Osteoblast (primary cell): ENCODE measurements at regions not wholly inside any gene's neighbourhood (a gene's known extent, or its start where the extent isn't known, plus 50 kb on each side); places are given as distances from the start of the nearest gene placed in this dataset.

ENCODE experiments used
- DNase-seq: peaks from one replicate; pipeline ENCODE4 v3.0.0; 2011; ENCODE audit warnings: low spot score, mixed read lengths; ENCODE audit not compliant: insufficient read length; ENCODE audit errors: missing footprints
- H2AFZ ChIP-seq: 2 replicates; pipeline ENCODE4 v1.6.0; 2011; ENCODE audit warnings: mild to moderate bottlenecking, low read length
- H3K27ac ChIP-seq: 2 replicates; pipeline ENCODE4 v1.5.1; 2011; ENCODE audit warnings: mild to moderate bottlenecking, low read depth, low read length, moderate library complexity
- H3K27me3 ChIP-seq: 2 replicates; pipeline ENCODE4 v1.6.0; 2012; ENCODE audit warnings: mild to moderate bottlenecking, control low read depth, inconsistent platforms, low read length, moderate library complexity; ENCODE audit not compliant: insufficient read depth
- H3K36me3 ChIP-seq: 2 replicates; pipeline ENCODE4 v1.5.1; 2011; ENCODE audit warnings: mild to moderate bottlenecking, low read length, control low read depth, moderate library complexity; ENCODE audit not compliant: insufficient read depth
- H3K4me1 ChIP-seq: 2 replicates; pipeline ENCODE4 v1.5.1; 2011; ENCODE audit warnings: mild to moderate bottlenecking, low read length, control low read depth, moderate library complexity; ENCODE audit not compliant: insufficient read depth
- H3K4me2 ChIP-seq: 2 replicates; pipeline ENCODE4 v1.6.0; 2011; ENCODE audit warnings: mild to moderate bottlenecking, low read length; ENCODE audit not compliant: insufficient read depth
- H3K4me3 ChIP-seq: fragments of 200-600 bp; sonication (generic); 3 replicates; pipeline ENCODE4 v1.5.1; 2012; ENCODE audit warnings: mild to moderate bottlenecking, low read length, inconsistent platforms; ENCODE audit not compliant: insufficient read depth
- H3K79me2 ChIP-seq: 2 replicates; pipeline ENCODE4 v1.6.0; 2012; ENCODE audit warnings: mild to moderate bottlenecking, low read length, control low read depth, inconsistent platforms; ENCODE audit not compliant: insufficient read depth
- H3K9me3 ChIP-seq: 2 replicates; pipeline ENCODE4 v1.5.1; 2011; ENCODE audit warnings: low read depth, low read length, control low read depth
- H4K20me1 ChIP-seq: 2 replicates; pipeline ENCODE4 v1.6.0; 2012; ENCODE audit warnings: mild to moderate bottlenecking, low read length, control low read depth; ENCODE audit not compliant: insufficient read depth
- TF ChIP-seq, protein P1 (sequence below): IDR thresholded peaks from 2 replicates; pipeline ENCODE4 v1.5.1; 2011; ENCODE audit warnings: mild to moderate bottlenecking, low read depth, low read length, moderate library complexity; ENCODE audit errors: extremely low read depth

DNA sequence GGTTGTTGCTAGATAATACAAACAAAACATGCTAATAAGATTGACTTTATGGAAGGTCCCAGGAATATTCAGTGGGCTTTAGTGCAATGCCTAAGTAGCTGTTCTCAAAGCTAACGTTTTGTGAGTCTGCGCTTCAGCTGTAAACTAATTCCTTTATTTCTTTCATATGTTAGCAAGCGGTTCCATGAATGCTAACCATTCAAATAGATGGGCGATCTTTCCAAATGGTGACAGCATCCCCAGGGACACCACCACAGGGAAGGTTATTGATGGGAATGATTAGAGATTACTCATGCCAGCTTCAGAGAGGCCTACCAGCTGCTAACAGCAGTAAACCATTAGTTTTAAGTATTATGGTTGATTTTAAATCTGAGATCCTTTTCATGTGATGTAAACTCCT, 405.7 kb upstream of the MCTP2 start:
- no peaks in the 10 kb centered on the region for H3K27me3 ChIP-seq
- no peaks in the 10 kb centered on the region for H3K4me1 ChIP-seq
- no peak overlapping the region for H2AFZ ChIP-seq
- H3K4me3 ChIP-seq, result no peak overlapping the region
- no peaks in the 10 kb centered on the region for H3K79me2 ChIP-seq
- TF ChIP-seq, protein P1, sequence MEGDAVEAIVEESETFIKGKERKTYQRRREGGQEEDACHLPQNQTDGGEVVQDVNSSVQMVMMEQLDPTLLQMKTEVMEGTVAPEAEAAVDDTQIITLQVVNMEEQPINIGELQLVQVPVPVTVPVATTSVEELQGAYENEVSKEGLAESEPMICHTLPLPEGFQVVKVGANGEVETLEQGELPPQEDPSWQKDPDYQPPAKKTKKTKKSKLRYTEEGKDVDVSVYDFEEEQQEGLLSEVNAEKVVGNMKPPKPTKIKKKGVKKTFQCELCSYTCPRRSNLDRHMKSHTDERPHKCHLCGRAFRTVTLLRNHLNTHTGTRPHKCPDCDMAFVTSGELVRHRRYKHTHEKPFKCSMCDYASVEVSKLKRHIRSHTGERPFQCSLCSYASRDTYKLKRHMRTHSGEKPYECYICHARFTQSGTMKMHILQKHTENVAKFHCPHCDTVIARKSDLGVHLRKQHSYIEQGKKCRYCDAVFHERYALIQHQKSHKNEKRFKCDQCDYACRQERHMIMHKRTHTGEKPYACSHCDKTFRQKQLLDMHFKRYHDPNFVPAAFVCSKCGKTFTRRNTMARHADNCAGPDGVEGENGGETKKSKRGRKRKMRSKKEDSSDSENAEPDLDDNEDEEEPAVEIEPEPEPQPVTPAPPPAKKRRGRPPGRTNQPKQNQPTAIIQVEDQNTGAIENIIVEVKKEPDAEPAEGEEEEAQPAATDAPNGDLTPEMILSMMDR, result no peak
- H3K4me2 ChIP-seq, result no peak overlapping the region
- no peaks in the 10 kb centered on the region for H3K36me3 ChIP-seq
- no peak overlapping the region for H3K27ac ChIP-seq
- no peaks in the 10 kb centered on the region for H3K9me3 ChIP-seq
- H4K20me1 ChIP-seq, result no peaks in the 10 kb centered on the region
- DNase-seq, result no peak

DNA sequence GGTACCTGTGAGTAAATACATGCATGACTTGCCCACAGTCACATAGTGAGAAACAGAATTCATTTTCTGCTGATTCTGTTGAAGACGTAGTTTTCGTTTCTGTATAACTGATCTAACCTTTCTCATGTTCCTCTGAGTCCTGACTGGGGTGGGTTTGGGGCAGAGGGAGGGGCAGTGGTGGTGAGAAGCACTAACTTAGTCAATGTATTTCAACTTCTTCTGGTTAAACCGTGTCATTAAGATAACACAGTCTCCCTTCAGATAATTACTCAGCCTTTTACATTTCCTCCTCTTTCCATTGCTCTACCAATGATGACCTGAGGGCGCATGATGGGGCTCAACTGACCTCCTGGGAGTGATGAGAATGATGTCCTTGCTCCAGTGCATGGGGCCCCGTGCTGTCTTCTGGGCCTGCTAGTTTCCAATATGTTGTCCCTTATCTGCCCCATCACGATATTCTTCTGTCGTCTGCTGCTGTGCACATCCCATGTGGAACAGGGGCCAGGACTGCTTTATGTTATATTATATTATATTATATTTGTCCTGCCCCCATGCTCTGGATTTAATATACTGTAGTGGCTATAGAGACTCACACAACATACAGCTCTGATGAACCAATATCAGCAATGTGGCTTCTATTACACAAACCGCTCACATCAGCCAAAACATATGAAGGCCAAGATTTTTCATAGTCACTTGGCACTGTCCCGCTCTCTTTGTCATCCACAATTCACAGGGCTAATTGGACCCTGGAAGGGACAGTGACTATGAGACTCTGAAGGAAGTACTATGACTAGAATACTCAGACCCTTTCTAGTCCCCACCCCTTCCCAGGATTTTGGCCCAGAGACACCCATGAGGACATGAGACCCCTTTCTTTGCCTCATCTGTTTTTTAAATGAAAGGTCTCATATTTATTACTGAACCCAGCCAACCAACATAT, 407.1 kb upstream of the MCTP2 start:
- Histone ChIP-seq H2AFZ (no peak overlapping the region), H3K79me2 (no peaks in the 10 kb centered on the region), H3K36me3 (no peaks in the 10 kb centered on the region), H3K4me2 (no peak overlapping the region), H3K4me1 (no peaks in the 10 kb centered on the region), H3K4me3 (no peak overlapping the region), H4K20me1 (no peaks in the 10 kb centered on the region), H3K27ac (no peak overlapping the region), H3K9me3 (no peaks in the 10 kb centered on the region), H3K27me3 (no peaks in the 10 kb centered on the region)
- TF ChIP-seq, protein P1, result no peak
- DNase-seq, result no peak

DNA sequence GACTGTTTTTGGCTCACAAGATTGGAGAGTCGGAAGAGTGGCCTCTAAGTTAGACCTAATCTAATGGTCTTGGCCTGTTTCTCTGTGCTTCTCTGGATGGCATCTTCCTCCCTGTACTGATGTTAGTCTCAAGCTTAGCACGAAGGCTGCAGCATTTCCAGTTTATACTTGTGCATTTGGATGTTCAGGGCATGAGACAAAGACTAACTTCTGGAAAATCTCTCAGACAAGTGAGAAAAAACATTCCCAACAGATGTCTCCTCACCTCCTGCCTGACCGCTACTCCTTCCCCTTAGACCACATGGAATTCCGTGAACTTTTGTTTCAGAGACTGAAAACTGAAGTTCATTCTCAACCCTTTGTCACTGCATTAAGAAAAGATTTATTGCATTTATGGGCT, 410.8 kb upstream of the MCTP2 start:
- no peak for DNase-seq
- TF ChIP-seq, protein P1, result no peak

DNA sequence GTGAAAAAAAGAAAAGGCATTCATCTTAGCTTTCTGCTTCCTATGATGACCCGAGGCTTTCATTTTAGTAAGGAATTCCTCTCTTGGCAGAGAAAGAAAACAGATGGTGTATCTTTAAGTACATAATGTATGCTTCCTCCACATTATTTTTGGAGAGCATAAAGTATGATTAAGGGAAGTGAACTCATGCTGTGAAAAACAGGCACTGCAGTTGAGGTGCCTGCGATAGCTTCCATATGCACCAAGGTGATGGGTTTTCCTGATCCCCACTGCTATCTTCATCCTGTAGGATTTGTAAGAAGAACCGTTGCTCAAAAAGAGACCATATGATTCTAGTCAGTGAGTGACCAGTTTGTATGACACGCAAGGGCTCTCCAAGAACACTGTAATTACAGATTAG, 411.5 kb upstream of the MCTP2 start:
- Histone ChIP-seq H3K4me2 (no peak overlapping the region), H4K20me1 (no peaks in the 10 kb centered on the region), H3K9me3 (no peaks in the 10 kb centered on the region), H3K79me2 (no peaks in the 10 kb centered on the region), H3K27ac (no peak overlapping the region), H3K4me1 (no peaks in the 10 kb centered on the region), H2AFZ (no peak overlapping the region), H3K4me3 (no peak overlapping the region), H3K36me3 (no peaks in the 10 kb centered on the region), H3K27me3 (no peaks in the 10 kb centered on the region)
- no peak for DNase-seq
- TF ChIP-seq, protein P1, result no peak

More for the DNA sequence above, 410.8 kb upstream of the MCTP2 start:
- H2AFZ ChIP-seq, result no peak overlapping the region
- no peaks in the 10 kb centered on the region for H3K36me3 ChIP-seq
- no peaks in the 10 kb centered on the region for H3K4me1 ChIP-seq
- no peak overlapping the region for H3K4me3 ChIP-seq
- no peak overlapping the region for H3K4me2 ChIP-seq
- H3K27me3 ChIP-seq, result no peaks in the 10 kb centered on the region
- no peak overlapping the region for H3K27ac ChIP-seq
- no peaks in the 10 kb centered on the region for H3K79me2 ChIP-seq
- H4K20me1 ChIP-seq, result no peaks in the 10 kb centered on the region
- no peaks in the 10 kb centered on the region for H3K9me3 ChIP-seq
